NAMALWA (cell line): ENCODE measurements at regions not wholly inside any gene's neighbourhood (a gene's known extent, or its start where the extent isn't known, plus 50 kb on each side); places are given as distances from the start of the nearest gene placed in this dataset.
"Not testable (repeated sequence)": the region's sequence is repeated elsewhere in the genome, so short reads cannot be mapped to it uniquely, and the experiment has no call there.

Source experiments
- DNase-seq: peaks from one replicate; pipeline ENCODE4 v3.0.0-alpha.2; 2015; ENCODE audit warnings: low spot score

DNA sequence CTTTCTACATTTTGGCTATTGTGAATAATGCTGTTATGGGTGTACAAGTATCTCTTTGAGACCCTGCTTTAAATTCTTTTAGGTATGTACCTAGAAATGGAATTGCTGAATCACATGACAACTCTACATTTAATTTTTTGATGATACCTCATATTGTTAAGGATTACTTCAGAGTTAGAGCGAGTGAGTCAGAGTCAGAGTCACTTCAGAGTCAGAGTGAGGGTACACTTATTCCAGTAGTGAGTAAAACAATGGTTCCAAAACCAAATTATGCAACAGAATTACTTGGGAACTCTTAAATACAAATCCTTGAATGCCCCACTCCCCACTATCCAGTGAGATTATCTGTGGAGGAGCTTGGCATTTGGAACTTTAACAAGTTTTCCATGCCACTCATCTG is 50.3 kb upstream of the SNRK start:
- DNase-seq, result no peak

DNA sequence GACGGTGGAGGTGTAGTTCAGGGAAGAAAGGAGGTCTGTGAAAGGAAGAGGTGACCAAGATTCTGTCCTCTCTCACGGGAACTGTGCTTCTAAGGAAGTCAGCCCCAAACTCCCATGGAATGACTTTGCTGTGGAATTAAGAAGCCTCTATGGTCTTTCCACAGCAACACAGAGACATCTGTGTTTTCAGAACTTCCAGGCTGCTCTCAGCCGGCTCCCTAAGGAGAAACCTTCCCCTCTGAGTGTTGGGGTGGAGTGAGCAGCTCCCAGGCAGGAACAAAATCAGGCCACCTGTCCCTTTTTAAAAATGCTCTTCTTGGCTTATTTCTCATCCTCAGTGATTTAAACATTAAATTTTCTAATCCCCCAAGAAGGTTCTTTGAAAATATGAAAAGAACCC is 53.3 kb upstream of the SNRK start:
- DNase-seq, result no peak

DNA sequence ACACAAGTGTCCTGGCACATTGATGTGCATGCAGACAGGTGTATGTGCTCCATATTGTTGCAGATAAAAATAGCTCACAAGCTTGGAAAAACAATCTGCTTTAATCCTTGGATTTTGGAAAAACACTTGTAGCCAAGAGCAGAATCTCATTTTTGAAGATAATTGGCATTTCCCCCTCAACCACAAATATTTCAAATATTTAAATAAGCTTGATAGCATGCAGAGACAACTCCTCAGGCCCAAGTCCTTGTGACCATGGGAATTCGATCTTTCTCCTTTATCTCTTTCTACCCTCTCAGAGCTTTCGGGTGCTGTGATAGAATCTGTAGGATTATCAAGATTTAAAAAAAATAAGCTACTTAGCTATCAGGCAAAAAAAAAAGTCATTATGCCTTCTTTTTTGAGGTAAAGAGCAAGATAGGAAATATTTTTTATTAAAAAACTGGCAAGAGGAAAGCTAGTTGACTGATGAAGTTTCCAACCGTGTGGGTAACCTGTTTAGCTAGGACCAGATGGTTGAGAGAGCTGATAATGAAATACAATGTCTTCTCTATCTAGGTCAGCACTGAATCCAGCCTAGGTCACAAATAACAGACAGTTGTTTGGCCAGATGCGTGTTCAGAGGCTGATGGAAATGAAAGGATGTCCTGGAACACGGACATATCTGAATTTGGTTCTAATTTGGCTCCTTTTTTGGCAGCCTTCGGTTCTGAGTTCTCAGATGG is 54.9 kb upstream of the SNRK start:
- DNase-seq, result no peak

DNA sequence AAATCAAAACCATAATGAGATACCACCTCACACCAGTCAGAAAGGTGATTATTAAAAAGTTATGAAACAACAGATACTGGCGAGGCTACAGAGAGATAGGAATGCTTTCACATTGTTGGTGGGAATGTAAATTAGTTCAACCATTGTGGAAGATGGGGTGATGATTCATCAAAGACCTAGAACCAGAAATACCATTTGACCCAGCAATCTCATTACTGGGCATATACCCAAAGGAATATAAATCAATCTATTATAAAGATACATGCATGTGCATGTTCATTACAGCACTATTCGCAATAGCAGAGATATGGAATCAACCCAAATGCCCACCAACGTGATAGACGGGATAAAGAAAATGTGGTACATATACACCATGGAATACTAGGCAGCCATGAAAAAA is 56.5 kb upstream of the SNRK start:
- DNase-seq, result not testable (repeated sequence)

DNA sequence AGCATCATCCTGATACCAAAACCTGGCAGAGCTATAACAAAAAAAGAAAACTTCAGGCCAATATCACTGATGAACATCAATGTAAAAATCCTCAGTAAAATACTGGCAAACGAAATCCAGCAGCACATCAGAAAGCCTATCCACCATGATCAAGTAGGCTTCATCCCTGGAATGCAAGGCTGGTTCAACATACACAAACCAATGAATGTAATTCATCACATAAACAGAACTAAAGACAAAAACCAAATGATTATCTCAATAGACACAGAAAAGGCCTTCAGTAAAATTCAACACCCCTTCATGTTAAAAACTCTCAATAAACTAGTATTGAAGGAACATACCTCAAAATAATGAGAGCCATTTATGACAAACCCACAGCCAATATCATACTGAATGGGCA is 58.7 kb upstream of the SNRK start:
- not testable (repeated sequence) for DNase-seq

DNA sequence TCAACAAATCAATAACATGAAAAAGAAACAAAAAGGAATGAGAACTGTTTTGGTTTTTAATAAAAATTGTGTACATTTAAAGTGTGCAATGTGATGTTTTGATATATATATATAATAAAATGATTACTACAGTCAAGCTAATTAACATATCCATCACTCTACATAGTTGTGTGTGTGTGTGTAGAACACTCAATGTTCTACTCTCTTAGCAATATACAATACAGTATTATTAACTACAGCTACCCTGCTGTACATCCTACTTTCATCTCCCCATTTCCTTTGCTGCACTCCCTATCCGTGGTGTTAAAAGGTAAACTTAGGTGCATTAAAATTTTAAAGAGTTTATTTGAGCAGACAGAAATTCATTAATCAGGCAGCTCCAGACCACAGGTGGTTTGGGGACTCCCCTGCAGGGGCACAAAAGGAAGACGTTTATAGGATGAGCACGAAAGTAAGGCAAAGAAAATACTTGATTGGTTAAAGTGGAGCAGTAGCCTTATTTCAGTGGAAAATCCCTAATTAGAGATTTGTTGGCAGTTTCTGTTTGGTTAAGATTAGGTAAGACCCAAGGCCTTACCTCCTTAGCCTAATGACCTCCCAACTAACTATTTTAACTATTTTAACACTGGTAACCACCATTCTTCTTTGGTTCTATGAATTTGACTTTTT is 61.8 kb upstream of the SNRK start:
- no peak for DNase-seq

DNA sequence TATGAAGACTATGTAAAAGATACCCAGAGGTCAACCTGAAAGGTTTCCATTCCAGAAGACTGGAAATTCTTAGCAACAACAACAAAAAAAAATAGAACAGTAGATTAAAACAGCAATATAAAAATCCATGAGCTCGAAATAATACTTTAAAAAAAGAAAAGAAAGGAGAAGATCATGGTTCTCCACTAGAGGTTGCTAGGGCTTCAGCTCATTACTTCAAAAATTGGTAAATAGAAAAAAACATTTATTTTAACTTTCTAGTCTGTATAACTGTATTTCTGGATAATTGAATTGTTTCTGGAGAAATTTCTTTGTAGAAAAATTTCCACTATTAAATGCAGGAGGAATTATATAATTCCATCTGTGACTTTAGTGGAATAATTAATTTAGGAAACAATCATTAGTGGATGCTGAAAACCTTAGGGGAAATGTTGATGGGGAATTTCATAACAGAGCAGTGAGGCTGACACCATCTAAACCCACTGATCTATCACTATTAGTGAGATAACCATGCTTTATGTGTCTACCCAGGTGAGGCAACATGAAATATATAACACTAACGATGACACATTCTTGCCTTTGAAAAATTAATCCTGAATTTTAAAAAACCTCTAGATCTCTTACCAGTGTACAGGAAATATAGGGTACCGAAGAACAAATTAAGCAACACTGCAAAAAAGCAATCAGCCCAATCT is 62.5 kb upstream of the SNRK start:
- DNase-seq, result no peak

DNA sequence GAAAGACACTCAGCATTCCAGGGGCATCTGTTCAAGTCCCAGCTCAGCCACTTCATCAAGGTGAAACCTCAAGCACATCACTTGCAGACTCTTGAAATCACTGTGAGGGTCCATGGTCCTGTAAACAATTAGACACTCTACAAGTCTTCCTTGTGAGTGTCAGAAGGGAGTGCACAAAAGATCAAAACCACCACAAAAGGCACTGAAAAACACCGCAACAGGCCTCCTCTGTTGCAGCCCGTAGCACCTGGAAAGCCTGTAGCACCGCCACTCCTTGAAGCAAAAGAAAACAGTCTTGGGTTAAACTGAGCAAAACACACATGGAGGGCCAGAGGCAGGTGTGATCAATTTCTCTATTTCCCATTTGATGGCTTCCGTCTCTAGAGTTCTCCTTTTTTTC is 63.8 kb upstream of the SNRK start:
- DNase-seq, result no peak

DNA sequence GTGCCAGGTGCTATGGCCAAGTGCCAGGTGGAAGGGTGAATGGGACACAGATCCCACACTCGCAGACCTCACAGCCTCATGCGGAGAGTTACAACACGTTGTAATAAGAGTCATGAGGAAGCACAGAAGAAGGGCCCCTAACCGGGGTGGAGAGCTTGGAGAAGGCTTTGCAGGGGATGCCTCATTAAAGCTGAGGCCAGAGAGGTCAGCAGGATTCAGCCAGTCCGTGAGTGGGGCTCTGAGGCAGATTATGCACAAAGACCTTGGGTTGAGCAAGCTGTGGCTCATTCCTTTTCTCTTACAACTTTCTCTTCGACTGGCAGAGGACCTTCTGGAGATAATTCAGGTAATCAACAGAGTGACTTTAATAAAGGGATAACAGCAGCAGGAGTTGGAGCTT is 65.3 kb upstream of the SNRK start:
- no peak for DNase-seq

DNA sequence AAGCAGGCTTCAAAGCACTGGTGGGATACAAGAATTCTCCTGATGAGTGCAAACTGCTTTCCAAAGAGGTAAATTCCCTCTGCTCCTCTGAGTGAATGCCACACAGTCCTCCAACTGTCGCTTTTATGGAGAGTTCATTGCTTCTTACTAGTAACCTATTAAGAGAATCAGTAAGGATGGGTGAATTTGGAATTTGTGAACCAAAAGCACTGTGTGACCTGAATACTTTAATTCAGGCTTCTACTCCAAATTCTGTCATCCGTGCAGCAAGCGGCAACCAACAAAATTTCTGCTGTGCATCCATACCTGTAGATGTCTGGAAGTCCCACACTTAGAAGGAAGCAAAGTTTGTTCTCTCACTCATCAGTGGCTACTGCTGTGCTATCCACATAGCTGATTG is 66.7 kb upstream of the SNRK start:
- no peak for DNase-seq

DNA sequence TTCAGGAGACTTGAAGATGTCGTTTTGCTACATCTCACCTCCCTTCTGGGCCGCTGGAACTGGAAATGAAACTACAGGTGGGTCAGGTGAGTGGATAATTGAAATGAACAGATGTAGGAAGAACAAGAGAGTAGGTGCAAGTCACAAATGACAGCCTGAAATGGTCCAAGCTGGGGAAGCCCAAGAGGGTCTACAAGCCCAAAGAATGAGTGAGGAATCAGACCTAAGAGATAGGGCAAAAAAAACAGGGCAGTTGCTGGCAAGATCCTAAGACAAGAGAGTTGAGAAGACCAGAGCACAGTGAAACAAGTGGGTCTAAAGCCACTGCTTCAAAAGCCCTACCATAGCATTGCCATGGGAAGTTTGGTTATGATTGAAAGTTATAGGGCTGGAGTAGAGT is 67.4 kb upstream of the SNRK start:
- DNase-seq, result no peak

DNA sequence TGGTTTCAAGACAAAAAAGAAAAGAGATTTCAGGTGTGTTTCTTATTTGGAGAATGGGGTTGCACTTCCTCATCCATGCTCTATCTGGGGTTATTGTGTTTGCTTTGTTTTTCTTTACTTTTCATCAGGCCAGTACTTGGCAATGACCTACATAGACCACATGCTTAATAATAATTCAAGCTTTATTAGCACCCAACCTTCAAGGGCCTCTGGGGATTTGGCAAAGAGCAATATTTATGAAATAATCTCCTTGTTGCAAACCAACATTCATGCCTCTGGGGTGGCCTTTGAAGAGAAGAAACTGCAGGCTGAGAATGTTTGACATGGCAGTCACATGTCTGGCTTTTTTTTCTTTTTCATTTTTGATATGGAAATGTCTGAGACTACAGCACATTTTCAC is 68.2 kb upstream of the SNRK start:
- no peak for DNase-seq

DNA sequence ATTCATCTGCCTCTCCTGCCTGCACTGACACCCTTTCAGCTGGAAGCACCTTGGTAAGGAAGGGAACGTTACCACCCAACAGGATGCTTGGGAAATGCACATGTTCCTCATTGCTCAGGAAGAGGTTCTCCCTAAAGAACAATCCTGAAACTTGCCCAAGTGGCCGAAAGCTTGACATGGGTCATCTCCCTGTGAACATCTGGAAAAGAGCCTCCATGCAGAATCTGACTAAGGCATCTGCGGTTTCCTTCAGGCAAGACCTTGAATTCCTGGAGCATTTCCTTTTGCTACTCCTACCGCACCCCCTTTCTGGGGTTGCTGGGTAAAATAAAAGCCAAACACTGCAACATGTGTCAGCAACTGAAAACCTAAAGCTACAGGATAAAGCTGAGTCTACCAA is 68.7 kb upstream of the SNRK start:
- no peak for DNase-seq

DNA sequence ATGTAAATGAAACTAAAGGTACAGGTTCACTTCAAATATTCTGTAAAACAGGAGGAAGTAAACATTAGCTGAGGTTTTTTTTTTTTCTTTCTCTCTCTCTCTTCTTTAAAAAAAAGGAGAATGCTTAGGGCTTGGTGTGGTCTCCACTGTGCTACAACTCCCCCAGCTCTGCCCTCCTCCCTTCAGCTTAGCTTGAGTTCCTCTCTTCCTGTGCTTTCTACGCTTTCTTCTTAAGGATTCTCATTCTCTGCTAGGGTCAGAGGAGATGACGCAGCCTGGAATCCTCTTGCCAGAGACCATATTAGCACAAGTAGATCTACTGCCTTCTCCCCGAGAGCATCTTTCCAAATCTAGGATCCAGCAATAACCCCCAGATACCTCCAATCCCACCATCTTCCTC is 69.1 kb upstream of the SNRK start:
- no peak for DNase-seq

DNA sequence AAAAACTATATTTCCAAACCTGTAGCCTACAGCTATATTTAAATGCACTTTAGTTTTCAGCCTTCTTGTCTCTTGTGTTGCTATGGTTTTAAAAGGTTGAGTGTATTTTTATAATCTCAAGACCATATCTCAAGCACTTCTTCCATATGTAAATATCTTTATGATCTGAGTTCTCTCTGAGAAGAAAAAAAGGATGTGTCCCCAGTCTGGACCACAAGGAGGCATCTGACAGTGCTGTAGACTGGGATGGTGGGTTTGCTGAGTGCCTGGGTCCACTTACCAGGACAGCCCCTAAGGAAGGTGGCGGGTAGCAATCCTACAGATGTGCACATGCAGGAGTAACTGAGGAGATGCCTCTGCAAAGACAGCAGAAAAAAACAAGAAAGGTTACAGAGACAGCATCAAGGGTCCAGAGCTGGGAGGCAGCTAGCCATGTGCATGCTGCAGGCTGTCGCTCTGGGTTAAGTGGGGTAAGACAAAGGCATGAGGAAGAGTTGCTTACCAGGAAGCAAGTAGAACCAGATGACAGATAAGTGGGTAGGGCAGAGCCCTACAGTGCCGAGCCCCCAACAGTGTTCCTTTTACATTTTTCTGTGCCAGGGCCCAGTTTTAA is 70.6 kb upstream of the SNRK start:
- peak; percentile 8 for DNase-seq

DNA sequence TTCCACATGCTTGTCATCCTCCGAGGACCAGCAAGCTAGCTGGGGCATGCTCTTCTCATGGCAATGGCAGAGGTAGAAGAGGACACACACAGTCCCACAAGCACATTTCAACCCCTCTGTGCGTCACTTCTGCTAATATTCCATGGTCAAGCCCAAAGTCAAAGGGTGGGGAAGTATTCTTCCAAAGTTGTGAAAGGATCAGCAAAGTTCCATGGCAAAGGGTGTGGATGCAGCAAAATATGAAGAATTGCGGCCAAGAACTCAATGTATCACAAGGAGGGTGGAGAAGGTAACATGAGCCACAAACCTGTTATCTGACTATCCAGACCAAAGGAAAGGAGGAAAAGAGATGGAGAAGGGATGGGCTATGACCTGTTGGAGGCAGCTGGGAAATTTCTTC is 71.2 kb upstream of the SNRK start:
- DNase-seq, result no peak

DNA sequence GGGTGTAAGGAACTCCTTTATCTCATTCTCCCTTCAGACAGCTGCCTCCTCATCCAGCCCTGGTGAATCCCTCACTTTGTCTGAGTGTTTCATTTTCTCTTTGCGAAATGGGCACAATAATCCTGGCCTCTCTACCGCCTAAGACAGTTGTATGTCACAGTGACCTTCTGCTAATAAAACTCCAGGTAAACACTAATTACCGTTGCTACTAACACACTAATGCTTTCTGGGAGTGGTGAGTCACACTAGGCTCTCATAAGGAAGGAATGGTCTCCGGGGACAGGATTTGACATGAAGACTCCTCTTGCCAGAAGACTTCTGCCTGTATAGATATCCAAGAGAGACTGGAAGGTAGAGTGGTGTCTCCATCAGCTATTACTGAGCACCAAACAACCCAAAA is 71.7 kb upstream of the SNRK start:
- no peak for DNase-seq

DNA sequence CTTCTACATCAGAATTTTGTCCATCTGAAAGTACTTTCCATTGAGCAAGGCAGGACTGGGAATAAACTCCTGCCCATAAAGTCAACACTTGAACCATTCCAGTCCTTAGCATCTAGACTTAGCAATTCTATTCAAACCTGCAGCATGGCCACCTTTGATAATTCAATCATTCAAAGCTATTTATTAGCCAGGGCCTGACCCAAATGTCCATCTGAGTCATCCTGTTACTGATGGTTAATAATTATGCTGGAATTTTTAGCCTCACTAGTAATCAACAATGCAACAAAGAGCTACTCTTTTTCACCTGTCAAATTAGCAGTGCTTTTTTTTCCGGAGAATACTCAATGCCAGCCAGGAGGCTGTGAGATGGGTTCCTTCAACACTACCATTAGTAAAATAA is 72.7 kb upstream of the SNRK start:
- no peak for DNase-seq

DNA sequence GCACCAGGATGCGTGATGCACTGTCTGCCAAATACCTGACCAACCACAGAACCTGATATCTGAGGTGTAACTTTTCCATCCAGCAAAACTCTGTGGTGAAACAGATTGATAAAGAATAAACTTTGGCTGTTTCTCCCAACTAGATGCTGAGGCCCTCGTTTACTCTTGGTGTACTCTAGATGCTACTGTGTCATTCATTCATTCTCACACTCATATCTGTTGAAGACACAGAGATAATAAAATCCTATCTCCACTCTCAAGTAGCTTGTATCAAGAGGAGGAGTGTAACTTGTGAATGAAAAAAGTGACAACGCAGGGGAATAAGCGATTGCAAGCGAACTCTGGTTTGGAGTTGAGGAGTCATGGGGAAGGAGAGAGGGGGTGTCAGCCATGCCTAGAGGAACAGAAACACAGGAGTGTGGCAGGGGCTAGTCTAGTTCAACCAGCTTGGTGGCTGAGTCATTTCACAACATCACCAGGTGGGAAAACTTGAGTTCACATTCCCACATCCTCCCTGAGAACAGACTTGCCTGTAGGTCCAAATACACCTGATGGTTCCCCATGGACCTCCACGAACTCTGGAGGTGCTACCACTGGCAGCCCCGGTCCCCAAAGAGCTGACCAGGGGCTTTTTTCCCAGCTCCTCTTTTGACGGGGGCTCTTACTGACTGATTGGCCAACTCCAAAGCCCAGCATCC is 73.3 kb upstream of the SNRK start:
- no peak for DNase-seq

DNA sequence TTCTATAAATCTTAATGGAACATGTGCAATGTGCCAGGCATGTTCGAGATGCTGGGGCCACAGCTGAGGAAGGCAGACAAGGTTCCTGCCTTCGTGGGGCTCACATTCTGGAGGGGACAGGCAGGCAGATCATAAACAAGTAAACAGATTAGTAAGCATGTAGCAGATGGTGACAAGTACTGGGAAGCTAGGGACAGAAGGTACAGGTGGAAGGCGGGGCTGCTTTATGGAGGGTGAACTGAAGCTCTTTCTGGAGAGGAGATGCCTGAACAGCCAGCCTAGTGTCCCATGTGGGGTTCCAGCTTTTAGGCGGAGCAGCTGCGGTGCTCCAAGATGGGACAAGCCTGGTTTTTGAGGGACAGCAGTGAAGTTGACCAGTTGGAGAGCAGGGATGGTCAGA is 74.7 kb upstream of the SNRK start:
- DNase-seq, result no peak

DNA sequence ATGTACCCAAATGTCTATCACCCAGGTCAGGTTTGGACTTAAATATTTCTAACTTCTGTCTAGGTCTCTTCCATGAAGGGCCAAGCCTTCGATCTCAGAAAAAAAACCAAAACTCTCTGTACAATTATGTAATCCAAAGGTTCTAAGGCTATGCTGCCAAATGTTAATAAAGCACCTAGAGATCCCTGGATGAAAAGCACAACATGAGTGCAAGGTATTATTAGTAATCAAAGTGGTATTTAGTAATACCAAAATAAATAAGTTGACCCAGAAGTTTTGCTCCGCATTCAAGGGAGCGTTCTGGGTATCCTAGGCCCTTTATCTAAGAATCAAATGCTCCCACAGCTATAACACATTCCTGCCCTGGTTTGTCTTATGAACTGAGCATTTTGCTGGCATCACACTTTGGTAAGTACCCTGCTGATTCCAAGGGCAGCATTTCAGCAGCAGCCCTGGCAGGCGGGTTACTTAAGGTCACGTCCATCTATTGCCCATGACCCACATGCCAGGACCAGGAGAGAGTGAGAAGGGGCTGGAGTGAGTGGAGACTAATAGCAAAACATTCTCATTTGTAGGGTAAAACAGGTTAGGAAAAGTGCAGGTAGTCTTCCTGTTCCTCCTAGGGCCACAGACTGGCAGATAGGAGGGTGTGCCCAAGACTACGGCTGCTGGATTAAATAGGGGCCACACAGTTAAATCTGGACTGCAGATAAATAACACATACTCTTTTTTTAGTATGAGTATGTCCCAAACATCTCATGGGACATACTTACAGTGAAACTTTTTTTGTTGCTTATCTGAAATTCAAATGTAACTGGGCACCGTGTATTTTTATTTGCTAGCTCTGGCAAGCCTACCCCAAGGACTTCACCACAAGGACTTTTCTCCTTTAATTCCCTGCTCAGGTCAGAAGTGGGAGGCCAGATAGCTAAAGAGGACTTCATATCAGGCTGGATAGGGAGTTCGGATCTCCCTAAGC is 76.0 kb upstream of the SNRK start:
- DNase-seq, result no peak
